ENCODE measurements at regions not wholly inside any gene's neighbourhood (a gene's known extent, or its start where the extent isn't known, plus 50 kb on each side); places are given as distances from the start of the nearest gene placed in this dataset.

DNA sequence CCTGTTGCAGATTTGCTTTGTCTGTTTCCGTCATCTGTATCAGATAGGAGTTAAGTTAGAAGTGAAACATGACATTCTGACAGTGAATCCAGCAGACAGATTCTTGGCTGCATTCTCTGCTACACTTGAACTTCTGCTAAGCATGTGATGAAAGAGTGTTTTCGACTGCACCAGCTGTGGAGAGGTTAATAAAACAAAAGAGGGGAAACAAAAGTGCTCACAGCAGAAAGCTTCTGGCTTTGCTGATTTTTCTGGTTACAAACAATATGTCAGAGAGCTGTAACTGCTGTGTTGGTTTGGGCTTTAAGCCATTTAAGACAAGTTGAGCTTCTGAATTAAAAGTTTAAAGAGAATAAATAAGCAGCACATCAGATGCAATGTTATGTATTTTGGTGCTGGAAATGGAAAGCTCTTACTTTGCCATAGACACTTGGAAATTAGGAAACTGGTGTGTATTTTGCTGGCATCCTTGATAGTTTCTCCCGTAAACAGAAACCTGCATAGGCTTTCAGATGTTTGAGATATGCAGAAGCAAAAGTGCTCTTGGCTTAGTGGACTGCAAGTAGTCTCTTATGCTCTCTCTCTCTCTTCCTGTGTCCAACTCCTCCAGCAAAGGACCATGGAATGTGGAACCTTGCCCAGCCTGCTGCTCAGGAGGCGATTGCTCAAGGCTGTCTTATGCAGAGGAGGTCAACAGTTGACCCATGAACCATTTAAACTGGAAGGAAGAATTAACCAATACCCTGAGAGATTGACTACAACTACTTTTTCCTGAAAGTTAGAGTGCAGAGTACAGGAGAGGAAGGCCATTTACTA lies 104.9 kb downstream of the RPS12 start:
- DNase-seq (ENCODE audit: low spot score) = peak; percentile 30
- TF ChIP-seq POLR2A (IDR thresholded peaks at IDR 0.05) = no peak
- TF ChIP-seq POLR2AphosphoS5 (IDR thresholded peaks at IDR 0.05) = peak; percentile 41
- H3K4me3 ChIP-seq = no peak overlapping the region
- H3K36me3 ChIP-seq = no peaks in the 10 kb centered on the region
- no peak overlapping the region for H3K27ac ChIP-seq
- no peaks in the 10 kb centered on the region for H3K9me3 ChIP-seq
- intact Hi-C loops (cut with DNase I) = no loop called here
- no peaks in the 10 kb centered on the region for H3K27me3 ChIP-seq (replicated peaks; ENCODE audit: insufficient read depth)
- no peaks in the 10 kb centered on the region for H3K4me1 ChIP-seq (replicated peaks)
- WGBS = 9% methylated on average over 4 of the region's 4 CpGs

DNA sequence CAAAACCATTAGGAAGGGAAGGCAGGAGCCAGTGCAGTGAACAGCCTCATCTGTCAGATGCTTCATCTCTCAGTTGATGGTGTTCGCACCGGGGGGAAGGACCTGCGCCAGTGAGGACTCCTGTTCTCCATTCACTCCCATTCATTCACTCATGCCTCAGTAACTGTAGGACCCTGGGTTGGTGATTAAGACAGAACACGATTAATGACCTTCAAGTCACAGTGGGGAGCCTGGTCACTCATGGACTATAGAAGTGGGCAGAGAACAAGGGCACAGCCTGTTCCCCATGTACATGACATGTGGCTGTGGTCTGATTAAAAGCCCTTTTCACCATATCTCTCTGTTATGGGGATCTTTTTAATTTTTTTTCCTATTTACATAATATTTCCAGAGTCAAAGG lies 113.3 kb downstream of the RPS12 start:
- no peak overlapping the region for H3K27ac ChIP-seq
- H3K4me1 ChIP-seq (replicated peaks) = peaks cover 3% of the 10 kb centered on the region
- no peaks in the 10 kb centered on the region for H3K36me3 ChIP-seq
- H3K27me3 ChIP-seq (replicated peaks; ENCODE audit: insufficient read depth) = no peaks in the 10 kb centered on the region
- H3K9me3 ChIP-seq = no peaks in the 10 kb centered on the region
- WGBS = 92% methylated on average over 4 of the region's 4 CpGs
- TF ChIP-seq POLR2A (IDR thresholded peaks at IDR 0.05) (no peak), POLR2AphosphoS5 (IDR thresholded peaks at IDR 0.05) (no peak)
- TF ChIP-seq, protein P1, sequence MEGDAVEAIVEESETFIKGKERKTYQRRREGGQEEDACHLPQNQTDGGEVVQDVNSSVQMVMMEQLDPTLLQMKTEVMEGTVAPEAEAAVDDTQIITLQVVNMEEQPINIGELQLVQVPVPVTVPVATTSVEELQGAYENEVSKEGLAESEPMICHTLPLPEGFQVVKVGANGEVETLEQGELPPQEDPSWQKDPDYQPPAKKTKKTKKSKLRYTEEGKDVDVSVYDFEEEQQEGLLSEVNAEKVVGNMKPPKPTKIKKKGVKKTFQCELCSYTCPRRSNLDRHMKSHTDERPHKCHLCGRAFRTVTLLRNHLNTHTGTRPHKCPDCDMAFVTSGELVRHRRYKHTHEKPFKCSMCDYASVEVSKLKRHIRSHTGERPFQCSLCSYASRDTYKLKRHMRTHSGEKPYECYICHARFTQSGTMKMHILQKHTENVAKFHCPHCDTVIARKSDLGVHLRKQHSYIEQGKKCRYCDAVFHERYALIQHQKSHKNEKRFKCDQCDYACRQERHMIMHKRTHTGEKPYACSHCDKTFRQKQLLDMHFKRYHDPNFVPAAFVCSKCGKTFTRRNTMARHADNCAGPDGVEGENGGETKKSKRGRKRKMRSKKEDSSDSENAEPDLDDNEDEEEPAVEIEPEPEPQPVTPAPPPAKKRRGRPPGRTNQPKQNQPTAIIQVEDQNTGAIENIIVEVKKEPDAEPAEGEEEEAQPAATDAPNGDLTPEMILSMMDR (IDR thresholded peaks at IDR 0.05) = no peak
- H3K4me3 ChIP-seq = no peak overlapping the region
- intact Hi-C loops (cut with DNase I) = no loop called here
- no peak for DNase-seq (ENCODE audit: low spot score)

DNA sequence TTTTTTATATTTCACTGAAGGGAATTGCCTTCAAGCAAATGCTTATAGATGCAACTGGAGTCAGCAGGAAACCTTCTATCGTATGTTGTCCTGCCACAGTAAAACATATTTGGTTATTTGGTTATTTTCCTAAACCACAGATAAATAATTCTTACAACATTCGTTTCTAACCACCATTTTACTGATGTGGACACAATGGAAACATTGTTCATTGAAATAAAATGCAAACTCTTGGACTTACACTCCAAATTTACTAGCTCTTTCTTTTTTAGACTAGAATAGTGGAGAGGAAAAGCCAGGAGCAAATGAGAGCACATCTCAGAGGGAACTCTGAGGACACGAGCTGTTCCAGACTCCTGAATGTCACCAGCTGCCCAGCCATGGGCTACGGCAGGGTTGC lies 114.8 kb downstream of the RPS12 start:
- no peaks in the 10 kb centered on the region for H3K36me3 ChIP-seq
- no peaks in the 10 kb centered on the region for H3K9me3 ChIP-seq
- WGBS = 74% methylated on average over 4 of the region's 4 CpGs
- H3K27ac ChIP-seq = no peak overlapping the region
- H3K4me1 ChIP-seq (replicated peaks) = peaks cover 4% of the 10 kb centered on the region
- no peaks in the 10 kb centered on the region for H3K27me3 ChIP-seq (replicated peaks; ENCODE audit: insufficient read depth)
- intact Hi-C loops (cut with DNase I) = no loop called here
- DNase-seq (ENCODE audit: low spot score) = no peak
- TF ChIP-seq POLR2A (IDR thresholded peaks at IDR 0.05) (no peak), POLR2AphosphoS5 (IDR thresholded peaks at IDR 0.05) (no peak)
- TF ChIP-seq, protein P1 (IDR thresholded peaks at IDR 0.05) = no peak
- no peak overlapping the region for H3K4me3 ChIP-seq

DNA sequence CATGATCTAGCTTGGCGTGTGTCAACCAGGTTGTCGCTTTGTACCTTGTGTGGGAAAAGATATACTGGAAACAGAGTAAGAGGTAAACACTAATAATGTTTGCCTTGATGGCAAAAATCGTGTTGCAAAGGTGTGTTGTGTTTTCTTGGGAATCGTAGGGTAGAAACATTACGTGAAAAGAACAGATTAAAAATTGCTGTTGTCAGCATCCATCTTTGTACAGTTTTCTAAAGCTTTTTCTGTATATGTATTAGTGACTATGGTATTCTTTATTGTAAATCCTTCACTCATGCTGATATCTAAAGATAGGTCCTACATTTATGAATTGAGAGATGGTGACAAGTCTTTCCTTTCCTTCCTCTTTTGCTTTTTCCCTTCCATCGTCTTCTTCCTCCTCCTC lies 116.9 kb downstream of the RPS12 start:
- no peak for DNase-seq (ENCODE audit: low spot score)
- H3K4me3 ChIP-seq = no peak overlapping the region
- H3K9me3 ChIP-seq = no peaks in the 10 kb centered on the region
- 80% methylated on average over 6 of the region's 6 CpGs for WGBS
- TF ChIP-seq, protein P1 (IDR thresholded peaks at IDR 0.05) = no peak
- TF ChIP-seq POLR2AphosphoS5 (IDR thresholded peaks at IDR 0.05) (no peak), POLR2A (IDR thresholded peaks at IDR 0.05) (no peak)
- H3K36me3 ChIP-seq = no peaks in the 10 kb centered on the region
- peaks cover 4% of the 10 kb centered on the region for H3K4me1 ChIP-seq (replicated peaks)
- H3K27ac ChIP-seq = peak overlapping the region; percentile 5 to 9
- intact Hi-C loops (cut with DNase I) = no loop called here
- no peaks in the 10 kb centered on the region for H3K27me3 ChIP-seq (replicated peaks; ENCODE audit: insufficient read depth)

DNA sequence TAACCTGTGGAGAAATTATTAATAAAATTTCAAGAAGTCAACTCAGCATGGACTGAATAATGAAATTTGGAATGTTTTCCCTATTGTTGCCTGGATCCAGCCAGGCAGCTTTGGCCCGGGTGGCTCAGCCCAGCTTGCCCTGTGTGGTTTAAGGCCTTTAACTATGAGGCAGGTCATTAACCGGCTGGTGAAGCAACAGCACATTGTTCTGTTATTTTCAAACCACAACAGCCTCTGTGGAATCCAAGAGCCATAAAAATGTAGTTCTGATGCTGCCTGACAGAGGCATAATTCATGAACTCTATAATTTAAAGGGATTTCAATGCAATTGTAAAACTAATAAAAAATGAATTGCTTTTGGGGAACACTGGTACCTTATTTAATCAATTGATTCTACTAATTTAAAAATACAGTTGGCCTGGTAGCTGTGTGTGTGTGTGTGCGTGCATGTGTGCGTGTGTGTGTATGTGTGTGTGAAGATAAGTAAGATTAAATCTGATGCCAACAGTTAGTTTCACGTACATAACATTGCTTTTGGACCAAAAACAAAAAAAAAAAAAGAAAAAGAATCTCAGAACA lies 117.7 kb downstream of the RPS12 start:
- no peaks in the 10 kb centered on the region for H3K36me3 ChIP-seq
- H3K4me1 ChIP-seq (replicated peaks) = peaks cover 4% of the 10 kb centered on the region
- WGBS = 23% methylated on average over 5 of the region's 5 CpGs
- no peaks in the 10 kb centered on the region for H3K9me3 ChIP-seq
- intact Hi-C loops (cut with DNase I) = no loop called here
- TF ChIP-seq POLR2A (IDR thresholded peaks at IDR 0.05) (no peak), POLR2AphosphoS5 (IDR thresholded peaks at IDR 0.05) (peak; percentile 29)
- peak; percentile 49 for DNase-seq (ENCODE audit: low spot score)
- H3K27ac ChIP-seq = peak overlapping the region; percentile 5 to 9
- no peak overlapping the region for H3K4me3 ChIP-seq
- no peaks in the 10 kb centered on the region for H3K27me3 ChIP-seq (replicated peaks; ENCODE audit: insufficient read depth)

All from prostate gland (tissue), 2 donors.